ENCODE measurements at regions not wholly inside any gene's neighbourhood (a gene's known extent, or its start where the extent isn't known, plus 50 kb on each side); places are given as distances from the start of the nearest gene placed in this dataset.

GRCh38 chr1:98145655-98146054, 224.8 kb upstream of the DPYD start:
- 54 to 76% (median 68%) methylated on average over 2 of the region's 2 CpGs for WGBS, 4 donors
- H3K27me3 ChIP-seq = no peaks in the 10 kb centered on the region
- no peak for TF ChIP-seq POLR2A (IDR thresholded peaks at IDR 0.05)
- TF ChIP-seq CTCF (IDR thresholded peaks at IDR 0.05) = no peak
- H3K9me3 ChIP-seq (replicated peaks in 1 of 3) = no peaks in the 10 kb centered on the region
- no peaks in the 10 kb centered on the region for H3K4me1 ChIP-seq (replicated peaks in 1 of 2)
- intact Hi-C loops (cut with DNase I) = no loop called here
- H3K36me3 ChIP-seq (replicated peaks in 1 of 2) = no peaks in the 10 kb centered on the region
- no peak for DNase-seq
- H3K27ac ChIP-seq = no peak overlapping the region
- no peak overlapping the region for H3K4me3 ChIP-seq

- intact Hi-C loops (cut with DNase I) = no loop called here
Measured at GRCh38 chr1:98143403-98143802, 222.6 kb upstream of the DPYD start.

GRCh38 chr1:98133131-98133530, 212.3 kb upstream of the DPYD start:
- no peaks in the 10 kb centered on the region for H3K36me3 ChIP-seq (replicated peaks in 1 of 2)
- WGBS, 4 donors = 47 to 63% (median 60%) methylated on average over 4 of the region's 4 CpGs
- H3K4me1 ChIP-seq (replicated peaks in 1 of 2) = no peaks in the 10 kb centered on the region
- H3K9me3 ChIP-seq (replicated peaks in 1 of 3) = no peaks in the 10 kb centered on the region
- no peak overlapping the region for H3K4me3 ChIP-seq
- intact Hi-C loops (cut with DNase I) = no loop called here
- no peaks in the 10 kb centered on the region for H3K27me3 ChIP-seq
- DNase-seq = no peak
- H3K27ac ChIP-seq = no peak overlapping the region
- TF ChIP-seq CTCF (IDR thresholded peaks at IDR 0.05) (no peak), POLR2A (IDR thresholded peaks at IDR 0.05) (no peak)

More at GRCh38 chr1:98143403-98143802, 222.6 kb upstream of the DPYD start:
- Histone ChIP-seq H3K4me3 (no peak overlapping the region), H3K9me3 (replicated peaks in 1 of 3) (no peaks in the 10 kb centered on the region), H3K36me3 (replicated peaks in 1 of 2) (no peaks in the 10 kb centered on the region), H3K27me3 (no peaks in the 10 kb centered on the region), H3K27ac (no peak overlapping the region), H3K4me1 (replicated peaks in 1 of 2) (no peaks in the 10 kb centered on the region)
- 74 to 81% (median 78%) methylated on average over 2 of the region's 2 CpGs for WGBS, 4 donors
- DNase-seq = no peak
- no peak for TF ChIP-seq POLR2A (IDR thresholded peaks at IDR 0.05)
- TF ChIP-seq CTCF (IDR thresholded peaks at IDR 0.05) = no peak

GRCh38 chr1:98130408-98130807, 209.6 kb upstream of the DPYD start:
- H3K36me3 ChIP-seq (replicated peaks in 1 of 2) = no peaks in the 10 kb centered on the region
- H3K27me3 ChIP-seq = no peaks in the 10 kb centered on the region
- no peak for TF ChIP-seq CTCF (IDR thresholded peaks at IDR 0.05)
- no peak for TF ChIP-seq POLR2A (IDR thresholded peaks at IDR 0.05)
- DNase-seq = no peak
- intact Hi-C loops (cut with DNase I) = no loop called here
- H3K27ac ChIP-seq = no peak overlapping the region
- WGBS, 4 donors = 47 to 59% (median 50%) methylated on average over 1 of the region's 1 CpG
- H3K4me3 ChIP-seq = no peak overlapping the region
- no peaks in the 10 kb centered on the region for H3K4me1 ChIP-seq (replicated peaks in 1 of 2)
- H3K9me3 ChIP-seq (replicated peaks in 1 of 3) = no peaks in the 10 kb centered on the region

Measured in adrenal gland (tissue), 9 donors.